Hematopoietic multipotent progenitor cell (in vitro differentiated cells): ENCODE measurements at regions not wholly inside any gene's neighbourhood (a gene's known extent, or its start where the extent isn't known, plus 50 kb on each side); places are given as distances from the start of the nearest gene placed in this dataset.

Source experiments
- DNase-seq, 3 donors: peaks; one replicate each; pipeline ENCODE4 v3.0.0-alpha.2; 2011 to 2015; ENCODE audit warnings: low read depth in 2 of 3, low spot score in 2 of 3

DNA sequence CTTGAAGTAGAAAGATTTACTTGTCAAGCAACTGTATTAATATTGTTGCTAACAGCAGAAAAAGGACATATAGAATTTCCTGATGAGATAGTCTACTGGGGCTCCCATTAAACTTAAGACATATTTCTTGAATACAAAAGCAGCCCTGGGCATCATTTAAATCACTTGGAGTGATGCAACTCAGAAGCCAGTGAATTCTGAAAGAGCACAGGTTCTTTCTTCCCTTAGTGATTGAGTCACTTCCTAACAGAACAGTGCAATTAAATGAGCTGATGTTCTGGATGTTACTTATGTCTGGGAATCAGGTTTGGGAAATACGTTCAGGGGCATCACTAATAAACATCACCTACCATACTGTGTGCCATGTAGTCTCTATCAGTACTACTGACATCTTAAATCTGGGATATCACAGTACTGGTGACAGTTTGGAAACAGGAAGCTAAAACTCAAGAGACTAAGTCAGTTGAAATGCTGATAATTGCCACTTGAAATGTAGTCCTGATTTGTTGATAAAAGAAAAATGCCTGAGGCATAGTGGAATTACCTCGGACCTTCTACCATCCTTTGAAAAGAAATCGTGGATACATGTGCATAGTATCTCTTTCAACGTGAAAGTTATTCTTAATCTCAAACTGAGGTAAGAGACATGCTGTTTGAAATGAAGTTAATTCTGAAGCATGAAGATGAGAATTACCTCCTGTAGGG is 249.2 kb upstream of the GPRIN3 start:
- no peak for DNase-seq

- DNase-seq = no peak
Measured at GRCh38 chr4:89551191-89551590, 243.6 kb upstream of the GPRIN3 start.

- DNase-seq = no peak
Measured at GRCh38 chr4:89549907-89550306, 242.3 kb upstream of the GPRIN3 start.

DNA sequence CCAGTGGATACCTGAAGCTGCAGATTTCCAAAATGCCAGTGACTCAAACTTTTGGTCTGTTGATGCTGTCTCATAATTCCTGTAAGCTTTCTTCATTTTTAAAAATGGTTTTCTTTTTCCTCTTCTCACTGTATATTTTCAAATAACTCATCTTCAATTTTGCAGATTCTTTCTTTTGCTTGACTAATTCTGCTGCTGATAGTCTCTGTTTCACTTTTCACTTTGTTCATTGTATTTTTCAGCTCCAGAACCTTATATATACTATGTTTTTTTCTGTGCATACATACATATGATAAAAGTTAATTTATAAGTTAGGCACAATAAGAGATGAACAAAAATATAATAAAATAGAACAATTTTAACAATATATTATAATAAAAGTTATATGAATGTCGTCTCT is 237.7 kb upstream of the GPRIN3 start:
- DNase-seq = peak in 1 of 3 donors; percentile 11

DNA sequence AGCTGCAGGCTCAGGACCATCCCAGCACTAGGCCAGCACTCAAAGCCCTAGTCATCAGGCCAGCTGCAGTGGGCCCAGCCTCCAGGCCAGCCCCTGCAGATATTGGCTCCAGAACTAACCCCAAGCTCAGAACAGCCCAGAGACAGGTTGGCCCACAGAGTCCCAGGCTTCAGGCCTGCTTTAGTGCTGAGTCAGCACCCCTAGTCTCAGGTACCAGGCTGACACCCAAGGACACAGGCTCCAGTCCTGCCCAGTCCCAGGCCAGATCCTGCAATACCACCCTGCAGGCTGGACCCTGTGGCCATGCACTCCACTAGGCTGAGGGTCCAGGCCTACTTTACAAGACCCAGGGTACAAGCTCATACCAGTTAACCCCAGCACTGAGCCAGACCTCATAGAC is 234.4 kb upstream of the GPRIN3 start:
- no peak for DNase-seq

GRCh38 chr4:89539797-89540711 is 232.5 kb upstream of the GPRIN3 start:
- no peak for DNase-seq

DNA sequence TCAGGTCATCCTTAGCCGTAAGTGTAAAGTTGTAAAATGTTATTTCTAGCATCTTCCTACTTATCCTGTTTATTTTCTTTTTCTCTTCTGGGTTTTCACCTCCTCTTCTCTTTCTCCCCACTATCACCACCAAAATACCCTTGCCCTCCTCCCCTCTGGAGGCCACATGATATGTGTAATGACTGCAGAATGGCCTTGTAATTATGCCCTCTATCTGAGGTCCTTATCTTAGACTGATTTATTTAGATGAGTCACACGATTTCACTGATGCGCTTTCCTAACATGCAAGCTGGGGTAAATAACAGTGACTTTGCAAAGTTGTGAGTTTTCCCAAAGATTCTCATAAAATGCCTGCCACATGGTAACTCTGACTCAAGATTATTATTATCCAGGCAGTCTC is 231.8 kb upstream of the GPRIN3 start:
- DNase-seq = no peak

GRCh38 chr4:89538886-89539285 is 231.3 kb upstream of the GPRIN3 start:
- no peak for DNase-seq

GRCh38 chr4:89538171-89538570 is 230.6 kb upstream of the GPRIN3 start:
- no peak for DNase-seq

GRCh38 chr4:89537281-89537680 is 229.7 kb upstream of the GPRIN3 start:
- no peak for DNase-seq

DNA sequence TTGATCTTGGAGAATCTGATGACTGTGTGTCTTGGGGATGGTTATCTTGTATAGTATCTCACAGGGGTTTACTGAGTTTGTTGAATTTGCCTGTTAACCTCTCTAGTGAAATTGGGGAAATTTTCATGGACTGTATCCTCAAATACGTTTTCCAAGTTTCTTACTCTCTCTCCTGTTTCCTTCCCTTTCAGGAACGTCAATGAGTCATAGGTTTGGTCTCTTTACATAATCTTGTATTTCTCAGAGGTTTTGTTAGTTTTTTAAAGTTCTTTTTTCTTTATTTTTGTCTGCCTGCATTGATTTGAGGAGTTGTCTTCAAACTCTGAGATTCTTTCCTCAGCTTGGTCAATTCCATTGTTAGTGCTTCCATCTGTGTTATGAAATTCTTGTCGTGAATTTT is 227.7 kb upstream of the GPRIN3 start:
- no peak for DNase-seq

- DNase-seq = no peak
Measured at GRCh38 chr4:89534356-89534755, 226.8 kb upstream of the GPRIN3 start.

DNA sequence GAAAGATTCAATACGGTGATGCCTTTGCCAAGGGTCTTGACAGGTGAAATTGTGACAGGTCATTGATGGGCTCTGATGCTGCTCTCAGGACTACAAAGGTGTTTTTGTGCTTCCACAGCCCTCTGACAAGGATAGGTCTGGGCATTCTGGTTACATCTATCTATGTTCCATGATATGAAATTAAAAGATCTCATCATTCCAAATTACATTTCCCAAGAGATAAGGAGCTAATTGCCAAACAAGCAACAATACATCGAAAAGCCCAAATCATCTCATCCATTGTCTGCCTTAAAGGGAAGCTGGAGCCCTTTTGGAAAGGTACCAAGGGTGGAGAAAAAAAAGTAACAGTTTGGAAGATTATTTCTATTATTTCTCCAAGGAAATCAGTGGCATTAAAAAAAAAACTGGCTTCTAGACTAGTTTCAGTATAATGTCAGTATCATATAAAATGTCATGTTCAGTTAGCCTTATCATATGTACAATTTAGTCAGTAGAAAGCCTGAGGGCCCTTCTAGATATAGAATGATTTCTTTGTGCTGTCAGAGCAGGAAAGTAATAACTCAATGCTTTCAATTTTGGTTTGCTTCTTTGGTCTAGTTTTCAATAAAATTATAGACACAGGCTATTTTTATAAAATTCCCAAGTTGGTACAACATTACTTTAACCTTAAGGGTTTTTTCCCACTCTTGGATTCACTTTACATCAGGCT is 224.5 kb upstream of the GPRIN3 start:
- DNase-seq = no peak

- DNase-seq = peak in 2 of 3 donors; percentile 49 to 83
Measured at GRCh38 chr4:89528526-89529133, 221.0 kb upstream of the GPRIN3 start.

- no peak for DNase-seq
Measured at GRCh38 chr4:89521826-89522225, 214.2 kb upstream of the GPRIN3 start.

GRCh38 chr4:89519771-89520320 is 212.2 kb upstream of the GPRIN3 start:
- DNase-seq = no peak

DNA sequence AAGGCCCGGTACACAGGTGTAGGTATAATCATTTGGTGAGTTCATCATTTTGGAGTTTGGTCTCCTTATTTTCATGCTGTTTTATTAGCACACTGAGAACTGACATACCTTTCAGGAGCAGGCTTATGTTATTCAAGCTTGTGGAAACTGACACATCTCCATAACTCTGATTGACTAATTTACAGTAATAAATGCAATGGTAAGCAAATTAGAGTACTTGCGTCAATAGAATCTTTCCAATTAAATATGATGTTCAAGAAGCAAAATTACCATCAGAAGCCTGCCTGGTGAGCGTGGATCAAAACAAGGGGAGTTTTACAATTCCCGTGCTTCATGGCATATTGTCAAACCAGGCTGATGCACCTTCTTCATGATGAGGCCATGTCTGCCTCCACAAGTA is 210.7 kb upstream of the GPRIN3 start:
- no peak for DNase-seq

DNA sequence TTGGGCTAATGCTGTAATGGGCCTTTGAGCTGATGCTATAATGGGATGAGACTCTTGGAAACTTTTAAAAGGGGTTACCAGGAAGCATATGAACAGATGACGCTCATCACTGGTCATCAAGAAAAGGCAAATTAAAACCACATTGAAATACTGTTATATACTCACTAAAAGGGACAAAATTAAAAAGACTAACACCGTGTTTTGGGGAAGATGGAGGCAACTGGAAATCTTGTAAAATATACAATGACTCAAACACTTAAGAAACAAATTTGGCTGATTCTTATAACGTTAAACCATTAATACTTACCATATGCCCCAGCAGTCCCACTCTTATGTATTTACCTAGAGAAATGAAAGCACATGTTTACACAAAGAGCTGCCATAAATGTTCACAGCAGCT is 207.2 kb upstream of the GPRIN3 start:
- no peak for DNase-seq

- DNase-seq = no peak
Measured at GRCh38 chr4:89511776-89512175, 204.2 kb upstream of the GPRIN3 start.

GRCh38 chr4:89509708-89510281 is 202.2 kb upstream of the GPRIN3 start:
- peak in 2 of 3 donors; percentile 14 to 60 for DNase-seq
